ENCODE measurements at regions not wholly inside any gene's neighbourhood (a gene's known extent, or its start where the extent isn't known, plus 50 kb on each side); places are given as distances from the start of the nearest gene placed in this dataset.

GRCh38 chr19:46546194-46546896 lies 50.7 kb upstream of the PNMA8B start:
- peak in 1 of 2 donors; percentile 26 for DNase-seq

- DNase-seq, result no peak
These were observed 50.4 kb upstream of the CALM3 start for GRCh38 chr19:46550684-46551083.

- peak; percentile 85 to 93 for DNase-seq
These were observed 50.0 kb upstream of the CALM3 start for GRCh38 chr19:46551164-46551563.
